H1 (cell line): ENCODE measurements at regions not wholly inside any gene's neighbourhood (a gene's known extent, or its start where the extent isn't known, plus 50 kb on each side); places are given as distances from the start of the nearest gene placed in this dataset.

ENCODE experiments used
- CTCF ChIA-PET: fragments of 300-600 bp; sonication (Branson Sonifier 250); formaldehyde crosslinking; loops from one replicate; lab custom pipeline; 2021; ENCODE audit not compliant: partially characterized antibody; lab: Charles Lee
- POLR2A ChIA-PET: fragments of 300-600 bp; sonication (Branson Sonifier 250); formaldehyde crosslinking; loops from one replicate; lab custom pipeline; 2021; ENCODE audit warnings: inconsistent platforms; ENCODE audit not compliant: partially characterized antibody; lab: Charles Lee
- DNase-seq, 2 experiments: peaks; one replicate each; pipeline versions ENCODE4 v3.0.0 to v3.0.0-alpha.2; 2010 to 2022; ENCODE audit warnings: low spot score in 2 of 2, low read depth in 1 of 2, mixed read lengths in 1 of 2
- FAIRE-seq: peaks from 2 replicates; lab custom pipeline; 2011; peaks lifted over from hg19 to GRCh38; lab: Jason Lieb, UNC
- H2AFZ ChIP-seq: 2 replicates; pipeline ENCODE4 v1.8.1; 2012; ENCODE audit warnings: low read length, inconsistent platforms
- H2AK5ac ChIP-seq: 2 replicates; pipeline ENCODE4 v1.6.1; 2013; ENCODE audit warnings: low read depth, low read length
- H2BK120ac ChIP-seq: replicated peaks from 2 replicates; pipeline ENCODE3; 2013; ENCODE audit warnings: low read depth, low read length, inconsistent platforms
- H2BK12ac ChIP-seq: 2 replicates; pipeline ENCODE4 v1.6.1; 2013; ENCODE audit warnings: low read depth, low read length
- H2BK15ac ChIP-seq: 2 replicates; pipeline ENCODE4 v1.6.1; 2013; ENCODE audit warnings: low read length
- H2BK20ac ChIP-seq: 2 replicates; pipeline ENCODE4 v1.6.1; 2013; ENCODE audit warnings: low read length
- H2BK5ac ChIP-seq: 2 replicates; pipeline ENCODE4 v1.6.1; 2013; ENCODE audit warnings: low read depth, low read length
- H3K14ac ChIP-seq: 2 replicates; pipeline ENCODE4 v1.6.1; 2013; ENCODE audit warnings: inconsistent platforms; ENCODE audit not compliant: insufficient read length
- H3K18ac ChIP-seq: 2 replicates; pipeline ENCODE4 v1.6.1; 2013; ENCODE audit warnings: low read length; ENCODE audit errors: extremely low read depth
- H3K23ac ChIP-seq: 2 replicates; pipeline ENCODE4 v1.6.1; 2013; ENCODE audit warnings: inconsistent platforms; ENCODE audit not compliant: insufficient read length
- H3K23me2 ChIP-seq: 2 replicates; pipeline ENCODE4 v1.6.1; 2013; ENCODE audit warnings: low read depth, low read length
- H3K27ac ChIP-seq: 2 replicates; pipeline ENCODE4 v1.6.1; 2011; ENCODE audit warnings: low read depth, low read length, inconsistent platforms
- H3K27me3 ChIP-seq, 4 experiments: replicated peaks in 1 of 4; 1 replicate in 1 of 4; 2 replicates in 3 of 4; pipeline versions ENCODE4 v1.6.1 to v1.8.1; 2011 to 2013; ENCODE audit warnings: low read length in 3 of 4, mild to moderate bottlenecking in 3 of 4, inconsistent platforms in 2 of 4, mixed read lengths in 2 of 4, moderate library complexity in 1 of 4; ENCODE audit not compliant: control insufficient read depth in 3 of 4, insufficient read depth in 3 of 4; ENCODE audit errors: extremely low read depth in 1 of 4
- H3K36me3 ChIP-seq, 4 experiments: 2 replicates each; pipeline versions ENCODE4 v1.6.1 to v1.8.1; 2011 to 2013; ENCODE audit warnings: mild to moderate bottlenecking in 4 of 4, low read length in 3 of 4, moderate library complexity in 2 of 4, control low read depth in 1 of 4, inconsistent platforms in 1 of 4; ENCODE audit not compliant: insufficient read depth in 4 of 4, control insufficient read depth in 2 of 4
- H3K4ac ChIP-seq: replicated peaks from 2 replicates; pipeline ENCODE3; 2013; ENCODE audit warnings: low read length, low read depth, mixed read lengths, inconsistent platforms; ENCODE audit not compliant: insufficient read length
- H3K4me1 ChIP-seq, 4 experiments: replicated peaks in 1 of 4; 1 replicate in 1 of 4; 2 replicates in 3 of 4; pipeline versions ENCODE4 v1.6.1 to v1.8.1; 2011 to 2013; ENCODE audit warnings: low read length in 3 of 4, inconsistent platforms in 2 of 4, mixed read lengths in 1 of 4; ENCODE audit not compliant: insufficient read depth in 4 of 4, control insufficient read depth in 3 of 4
- H3K4me2 ChIP-seq, 2 experiments: 2 replicates each; pipeline versions ENCODE4 v1.6.1 to v1.8.1; 2011 to 2013; ENCODE audit warnings: low read depth in 2 of 2, low read length in 2 of 2, control low read depth in 1 of 2, inconsistent platforms in 1 of 2, mild to moderate bottlenecking in 1 of 2; ENCODE audit not compliant: insufficient read depth in 1 of 2
- H3K4me3 ChIP-seq, 4 experiments: fragments of 200-600, 300-600 bp in 1 of 4; sonication (generic), shearing (Covaris generic), sonication (Bioruptor Twin) in 1 of 4; 2 replicates each; pipeline versions ENCODE4 v1.5.1 to v1.8.1; 2011 to 2016; ENCODE audit warnings: low read length in 4 of 4, low read depth in 3 of 4, control low read depth in 2 of 4, inconsistent platforms in 2 of 4, mild to moderate bottlenecking in 2 of 4, mixed read lengths in 1 of 4, moderate library complexity in 1 of 4; ENCODE audit not compliant: insufficient read depth in 2 of 4; ENCODE audit errors: extremely low read depth in 1 of 4
- H3K56ac ChIP-seq: replicated peaks from 2 replicates; pipeline ENCODE3; 2013; ENCODE audit warnings: low read depth, mild to moderate bottlenecking, mixed read lengths, low read length, inconsistent platforms; ENCODE audit not compliant: insufficient read length
- H3K79me1 ChIP-seq: 2 replicates; pipeline ENCODE4 v1.6.1; 2013; ENCODE audit warnings: low read depth, low read length, control low read depth
- H3K79me2 ChIP-seq, 2 experiments: 2 replicates each; pipeline versions ENCODE4 v1.6.1 to v1.8.1; 2012 to 2013; ENCODE audit warnings: low read length in 2 of 2, mild to moderate bottlenecking in 2 of 2, inconsistent platforms in 1 of 2; ENCODE audit not compliant: insufficient read depth in 2 of 2, control insufficient read depth in 1 of 2
- H3K9ac ChIP-seq, 4 experiments: replicated peaks in 1 of 4; 1 replicate in 1 of 4; 2 replicates in 3 of 4; pipeline versions ENCODE4 v1.6.1 to v1.8.1; 2011 to 2013; ENCODE audit warnings: low read depth in 3 of 4, low read length in 3 of 4, control low read depth in 2 of 4, mild to moderate bottlenecking in 2 of 4, moderate library complexity in 2 of 4, inconsistent platforms in 1 of 4; ENCODE audit errors: extremely low read depth in 1 of 4
- H3K9me3 ChIP-seq, 2 experiments: 2 replicates each; pipeline versions ENCODE4 v1.6.1 to v1.8.1; 2012 to 2013; ENCODE audit warnings: mild to moderate bottlenecking in 2 of 2, moderate library complexity in 2 of 2, control low read depth in 1 of 2, inconsistent platforms in 1 of 2, low read depth in 1 of 2, low read length in 1 of 2, mixed read lengths in 1 of 2; ENCODE audit not compliant: insufficient read depth in 2 of 2
- H4K20me1 ChIP-seq, 2 experiments: replicated peaks in 1 of 2; 2 replicates each; pipeline versions ENCODE3 to v1.8.1; 2011 to 2013; ENCODE audit warnings: inconsistent platforms in 2 of 2, low read length in 2 of 2, mild to moderate bottlenecking in 1 of 2; ENCODE audit not compliant: insufficient read depth in 2 of 2, control insufficient read depth in 1 of 2
- H4K5ac ChIP-seq: 2 replicates; pipeline ENCODE4 v1.6.1; 2013; ENCODE audit warnings: low read length, low read depth, mixed read lengths, inconsistent platforms; ENCODE audit not compliant: insufficient read length
- H4K8ac ChIP-seq: 2 replicates; pipeline ENCODE4 v1.8.0; 2013; ENCODE audit warnings: mild to moderate bottlenecking, moderate library complexity, low read length, inconsistent platforms; ENCODE audit not compliant: insufficient read depth; ENCODE audit errors: extremely low read depth
- H4K91ac ChIP-seq: replicated peaks from 2 replicates; pipeline ENCODE3; 2013; ENCODE audit warnings: low read length, mixed read lengths, inconsistent platforms; ENCODE audit not compliant: insufficient read length
- CBX8 ChIP-seq: fragments of 300-800, 300-1000 bp; sonication (generic); IDR thresholded peaks from 2 replicates; pipeline ENCODE4 v1.7.1; 2016; ENCODE audit warnings: low read depth, low read length, borderline replicate concordance
- CHD2 ChIP-seq: IDR thresholded peaks from 2 replicates; pipeline ENCODE4 v1.6.1; 2012; ENCODE audit warnings: low read length, improper control_type of control experiment
- EZH2 ChIP-seq: fragments of 200-600 bp; sonication (generic); IDR thresholded peaks from 2 replicates; pipeline ENCODE4 v1.7.1; 2012; ENCODE audit warnings: low read depth, mild to moderate bottlenecking, moderate library complexity, low read length, inconsistent platforms; ENCODE audit not compliant: severe bottlenecking
- GTF2F1 ChIP-seq: IDR thresholded peaks from 2 replicates; pipeline ENCODE4 v1.6.1; 2012; ENCODE audit warnings: low read depth, low read length, improper control_type of control experiment, borderline replicate concordance
- KDM1A ChIP-seq: fragments of 200-600, 300-600 bp; sonication (generic); IDR thresholded peaks from 2 replicates; pipeline ENCODE4 v1.7.1; 2016; ENCODE audit warnings: mild to moderate bottlenecking, low read length, borderline replicate concordance
- NANOG ChIP-seq: IDR thresholded peaks from 2 replicates; pipeline ENCODE4 v1.6.1; 2011; ENCODE audit warnings: low read length, low read depth, mild to moderate bottlenecking, inconsistent platforms; ENCODE audit not compliant: insufficient read depth, poor library complexity, severe bottlenecking
- NRF1 ChIP-seq: IDR thresholded peaks from 2 replicates; pipeline ENCODE4 v1.6.1; 2011; ENCODE audit warnings: mild to moderate bottlenecking, low read depth, low read length, improper control_type of control experiment
- POU5F1 ChIP-seq: IDR thresholded peaks from 2 replicates; pipeline ENCODE4 v1.6.1; 2011; ENCODE audit warnings: low read depth, mild to moderate bottlenecking, low read length, moderate library complexity
- RAD21 ChIP-seq, 2 experiments: IDR thresholded peaks in 1 of 2; conservative IDR thresholded peaks in 1 of 2; 2 replicates each; pipeline ENCODE4 v1.6.1; 2011; ENCODE audit warnings: low read depth in 2 of 2, low read length in 2 of 2, improper control_type of control experiment in 1 of 2, inconsistent platforms in 1 of 2, mild to moderate bottlenecking in 1 of 2, moderate library complexity in 1 of 2
- SP1 ChIP-seq: IDR thresholded peaks from 2 replicates; pipeline ENCODE4 v1.6.1; 2011; ENCODE audit warnings: low read depth, low read length
- TCF12 ChIP-seq: IDR thresholded peaks from 2 replicates; pipeline ENCODE4 v1.6.1; 2011; ENCODE audit warnings: low read depth, mild to moderate bottlenecking, low read length
- TEAD4 ChIP-seq: IDR thresholded peaks from 2 replicates; pipeline ENCODE4 v1.6.1; 2012; ENCODE audit warnings: low read depth, low read length, inconsistent platforms, mixed read lengths
- WGBS, 2 experiments: shearing (Covaris generic) in 1 of 2; methylation state at CpG; one replicate each; pipeline versions ENCODE4 v1.1.6 to v1.1.7; 2013 to 2015; ENCODE audit warnings: low lambda C conversion rate in 2 of 2, mixed read lengths in 2 of 2, inconsistent platforms in 1 of 2, low coverage in 1 of 2, missing lambda C conversion rate in 1 of 2; ENCODE audit not compliant: insufficient replicate concordance in 2 of 2, insufficient coverage in 1 of 2, insufficient read length in 1 of 2; ENCODE audit errors: extremely low coverage in 1 of 2, missing lambda C conversion rate in 1 of 2; 5-methylcytosine and 5-hydroxymethylcytosine counted together
- TF ChIP-seq, protein P1 (sequence below): IDR thresholded peaks from 2 replicates; pipeline ENCODE4 v1.6.1; 2012; ENCODE audit warnings: low read length, inconsistent platforms

- Histone ChIP-seq H2BK15ac (no peak overlapping the region), H3K23ac (no peak overlapping the region), H3K4me2 (no peak overlapping the region), H4K5ac (no peak overlapping the region), H3K36me3 (no peaks in the 10 kb centered on the region), H2AFZ (no peak overlapping the region), H3K14ac (no peak overlapping the region), H3K56ac (no peak overlapping the region), H4K8ac (no peak overlapping the region), H3K9ac (no peak overlapping the region), H3K27me3 (no peaks in the 10 kb centered on the region), H2BK120ac (no peak overlapping the region), H3K79me2 (no peaks in the 10 kb centered on the region), H2BK20ac (no peak overlapping the region), H3K9me3 (no peaks in the 10 kb centered on the region), H3K4me1 (no peaks in the 10 kb centered on the region), H3K4ac (no peak overlapping the region), H4K91ac (no peak overlapping the region), H2AK5ac (no peak overlapping the region), H3K27ac (no peak overlapping the region), H3K18ac (no peak overlapping the region), H3K23me2 (no peaks in the 10 kb centered on the region), H2BK12ac (no peak overlapping the region), H4K20me1 (no peaks in the 10 kb centered on the region), H3K79me1 (no peaks in the 10 kb centered on the region), H3K4me3 (no peak overlapping the region), H2BK5ac (no peak overlapping the region)
- DNase-seq (no peak), FAIRE-seq (no peak)
- ChIA-PET POLR2A (no interaction called here), CTCF (no interaction called here)
- WGBS, 2 experiments = 92% methylated on average over 3 of the region's 3 CpGs; no CpG with 5 or more reads in 1 of the 2 experiments
- TF ChIP-seq TCF12 (no peak), KDM1A (no peak), SP1 (no peak), POU5F1 (no peak), NRF1 (no peak), TEAD4 (no peak), RAD21 (IDR thresholded peaks at IDR 0.05 in 1 of 2, conservative IDR thresholded peaks at IDR 0.05 in 1 of 2; ENCODE audit: low read depth in 2 of 2, low read length in 2 of 2) (no peak), EZH2 (no peak), CBX8 (no peak), GTF2F1 (no peak), NANOG (no peak), CHD2 (no peak)
- TF ChIP-seq, protein P1, sequence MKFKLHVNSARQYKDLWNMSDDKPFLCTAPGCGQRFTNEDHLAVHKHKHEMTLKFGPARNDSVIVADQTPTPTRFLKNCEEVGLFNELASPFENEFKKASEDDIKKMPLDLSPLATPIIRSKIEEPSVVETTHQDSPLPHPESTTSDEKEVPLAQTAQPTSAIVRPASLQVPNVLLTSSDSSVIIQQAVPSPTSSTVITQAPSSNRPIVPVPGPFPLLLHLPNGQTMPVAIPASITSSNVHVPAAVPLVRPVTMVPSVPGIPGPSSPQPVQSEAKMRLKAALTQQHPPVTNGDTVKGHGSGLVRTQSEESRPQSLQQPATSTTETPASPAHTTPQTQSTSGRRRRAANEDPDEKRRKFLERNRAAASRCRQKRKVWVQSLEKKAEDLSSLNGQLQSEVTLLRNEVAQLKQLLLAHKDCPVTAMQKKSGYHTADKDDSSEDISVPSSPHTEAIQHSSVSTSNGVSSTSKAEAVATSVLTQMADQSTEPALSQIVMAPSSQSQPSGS = no peak
These were observed 827.4 kb upstream of the GRAMD2B start for GRCh38 chr5:125595845-125596244.
